Right lobe of liver (tissue), 4 donors: ENCODE measurements at regions not wholly inside any gene's neighbourhood (a gene's known extent, or its start where the extent isn't known, plus 50 kb on each side); places are given as distances from the start of the nearest gene placed in this dataset.

Experiments
- POLR2A ChIP-seq: fragments of 450-650 bp; IDR thresholded peaks from one replicate; pipeline ENCODE4 v1.6.1; 2017; ENCODE audit warnings: antibody characterized with exemption, mild to moderate bottlenecking
- TF ChIP-seq, protein P1 (sequence below), 4 donors: fragments of 200-600 bp in 3 of 4; fragments of 450-650 bp in 1 of 4; IDR thresholded peaks; one replicate each; pipeline versions ENCODE4 v1.5.1 to v1.8.0; 2016 to 2022; ENCODE audit warnings: antibody characterized with exemption in 4 of 4, mild to moderate bottlenecking in 2 of 4
- donor health status: DM: no; HTN: no; CAD: no.
- donor health status: DM: no; HTN: no; CAD: no.
- donor health status: DM: no; HTN: yes; CAD: no.

DNA sequence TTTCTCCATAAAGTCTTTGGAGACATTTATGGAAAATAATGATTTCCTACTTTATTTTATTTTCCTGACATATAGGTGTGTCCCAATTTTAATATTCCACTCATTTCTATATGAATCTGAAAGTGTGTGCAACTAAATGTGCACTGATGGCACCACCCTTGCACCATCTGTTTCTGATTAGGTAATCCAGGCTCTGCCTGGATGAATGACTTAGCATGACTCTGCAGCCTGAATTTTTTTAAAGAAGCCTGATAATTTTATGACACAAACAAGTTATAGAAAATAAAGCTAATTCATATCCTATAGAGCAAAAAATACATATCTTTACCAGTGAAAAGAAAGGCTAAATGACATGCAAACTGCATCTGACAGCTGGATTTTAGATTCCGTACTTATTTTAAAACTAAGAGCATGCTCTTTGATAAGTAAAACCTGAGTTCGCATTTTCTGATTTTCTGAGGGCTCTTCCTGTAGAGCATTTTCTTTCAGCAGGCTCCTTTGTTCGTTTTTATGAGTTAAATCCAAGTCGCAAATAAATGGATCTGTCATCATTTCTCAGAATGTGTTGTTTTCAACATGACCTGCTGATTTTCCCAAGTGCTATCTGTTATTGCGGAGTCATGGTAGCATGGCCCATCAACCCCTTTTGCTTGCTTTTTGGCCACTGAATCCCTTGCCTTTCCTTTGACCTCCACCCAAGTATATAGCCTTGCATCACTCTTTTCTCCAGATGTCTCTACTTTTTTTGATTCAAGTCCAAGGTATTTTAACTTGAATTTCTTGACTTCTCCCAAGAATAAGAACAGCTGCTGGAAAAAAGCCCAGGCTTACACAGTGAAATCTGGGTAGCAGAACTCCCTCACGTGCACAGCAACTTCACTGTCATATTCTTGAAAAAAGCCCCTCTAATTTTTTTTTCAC lies 52.8 kb upstream of the LYPLAL1 start:
- TF ChIP-seq, protein P1, sequence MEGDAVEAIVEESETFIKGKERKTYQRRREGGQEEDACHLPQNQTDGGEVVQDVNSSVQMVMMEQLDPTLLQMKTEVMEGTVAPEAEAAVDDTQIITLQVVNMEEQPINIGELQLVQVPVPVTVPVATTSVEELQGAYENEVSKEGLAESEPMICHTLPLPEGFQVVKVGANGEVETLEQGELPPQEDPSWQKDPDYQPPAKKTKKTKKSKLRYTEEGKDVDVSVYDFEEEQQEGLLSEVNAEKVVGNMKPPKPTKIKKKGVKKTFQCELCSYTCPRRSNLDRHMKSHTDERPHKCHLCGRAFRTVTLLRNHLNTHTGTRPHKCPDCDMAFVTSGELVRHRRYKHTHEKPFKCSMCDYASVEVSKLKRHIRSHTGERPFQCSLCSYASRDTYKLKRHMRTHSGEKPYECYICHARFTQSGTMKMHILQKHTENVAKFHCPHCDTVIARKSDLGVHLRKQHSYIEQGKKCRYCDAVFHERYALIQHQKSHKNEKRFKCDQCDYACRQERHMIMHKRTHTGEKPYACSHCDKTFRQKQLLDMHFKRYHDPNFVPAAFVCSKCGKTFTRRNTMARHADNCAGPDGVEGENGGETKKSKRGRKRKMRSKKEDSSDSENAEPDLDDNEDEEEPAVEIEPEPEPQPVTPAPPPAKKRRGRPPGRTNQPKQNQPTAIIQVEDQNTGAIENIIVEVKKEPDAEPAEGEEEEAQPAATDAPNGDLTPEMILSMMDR (IDR thresholded peaks at IDR 0.05): no peak
- no peak for TF ChIP-seq POLR2A
